ENCODE measurements at regions not wholly inside any gene's neighbourhood (a gene's known extent, or its start where the extent isn't known, plus 50 kb on each side); places are given as distances from the start of the nearest gene placed in this dataset.

- WGBS, 2 donors: 78 to 88% methylated on average over 5 of the region's 5 CpGs
- DNase-seq: peak in 1 of 2 donors; percentile 34
- Histone ChIP-seq H3K4me3 (peak overlapping the region in 3 of 10 donors; percentile 8 to 15 (median 8)), H3K9me3 (no peaks in the 10 kb centered on the region), H3K4me1 (no peaks in the 10 kb centered on the region), H3K27me3 (no peaks in the 10 kb centered on the region), H3K27ac (no peak overlapping the region), H3K36me3 (no peaks in the 10 kb centered on the region)
- peak; percentile 30 to 78 (median 60) for ATAC-seq
- TF ChIP-seq, protein P1, sequence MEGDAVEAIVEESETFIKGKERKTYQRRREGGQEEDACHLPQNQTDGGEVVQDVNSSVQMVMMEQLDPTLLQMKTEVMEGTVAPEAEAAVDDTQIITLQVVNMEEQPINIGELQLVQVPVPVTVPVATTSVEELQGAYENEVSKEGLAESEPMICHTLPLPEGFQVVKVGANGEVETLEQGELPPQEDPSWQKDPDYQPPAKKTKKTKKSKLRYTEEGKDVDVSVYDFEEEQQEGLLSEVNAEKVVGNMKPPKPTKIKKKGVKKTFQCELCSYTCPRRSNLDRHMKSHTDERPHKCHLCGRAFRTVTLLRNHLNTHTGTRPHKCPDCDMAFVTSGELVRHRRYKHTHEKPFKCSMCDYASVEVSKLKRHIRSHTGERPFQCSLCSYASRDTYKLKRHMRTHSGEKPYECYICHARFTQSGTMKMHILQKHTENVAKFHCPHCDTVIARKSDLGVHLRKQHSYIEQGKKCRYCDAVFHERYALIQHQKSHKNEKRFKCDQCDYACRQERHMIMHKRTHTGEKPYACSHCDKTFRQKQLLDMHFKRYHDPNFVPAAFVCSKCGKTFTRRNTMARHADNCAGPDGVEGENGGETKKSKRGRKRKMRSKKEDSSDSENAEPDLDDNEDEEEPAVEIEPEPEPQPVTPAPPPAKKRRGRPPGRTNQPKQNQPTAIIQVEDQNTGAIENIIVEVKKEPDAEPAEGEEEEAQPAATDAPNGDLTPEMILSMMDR (IDR thresholded peaks at IDR 0.05): no peak
- intact Hi-C loops (cut with DNase I): no loop called here
Observed at GRCh38 chr2:40746191-40746590, 294.3 kb upstream of the SLC8A1 start.

GRCh38 chr2:40751981-40752380 lies 300.1 kb upstream of the SLC8A1 start:
- no peaks in the 10 kb centered on the region for H3K9me3 ChIP-seq
- no peak overlapping the region for H3K4me3 ChIP-seq
- no peak for ATAC-seq
- H3K27me3 ChIP-seq: no peaks in the 10 kb centered on the region
- DNase-seq: no peak
- peaks cover 0 to 9% (median 0%) of the 10 kb centered on the region in 9 donors for H3K4me1 ChIP-seq
- H3K36me3 ChIP-seq: no peaks in the 10 kb centered on the region
- intact Hi-C loops (cut with DNase I): loop anchor here in 1 of 10 donors (10.0 kb wide), 1 partner anchor 297 kb away; the partner anchor contains the start of gene SLC8A1
- H3K27ac ChIP-seq: no peak overlapping the region
- 58 to 80% methylated on average over 1 of the region's 1 CpG for WGBS, 2 donors
- TF ChIP-seq, protein P1 (IDR thresholded peaks at IDR 0.05): no peak

DNA sequence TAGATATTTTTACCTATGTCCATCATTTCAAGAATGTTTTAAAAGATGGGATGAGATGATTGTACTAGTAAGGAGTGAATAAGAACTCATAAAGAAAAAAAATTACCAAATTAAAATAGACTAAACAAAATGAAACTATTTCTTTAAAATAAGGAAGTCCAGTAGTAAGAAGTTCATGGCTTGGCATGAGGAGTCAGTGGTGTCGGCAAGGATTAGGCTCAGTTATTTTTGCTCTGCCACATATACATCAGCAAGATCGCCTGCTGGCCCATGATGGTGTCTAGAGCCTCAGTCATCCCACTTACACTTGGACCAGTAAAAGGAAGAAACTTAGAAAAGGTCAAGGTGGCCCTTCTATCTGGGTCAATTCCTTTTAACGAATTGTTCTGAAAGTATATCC lies 300.9 kb upstream of the SLC8A1 start:
- 49 to 72% methylated on average over 3 of the region's 3 CpGs for WGBS, 2 donors
- ATAC-seq (no peak), DNase-seq (no peak)
- Histone ChIP-seq H3K36me3 (no peaks in the 10 kb centered on the region), H3K27ac (no peak overlapping the region), H3K27me3 (no peaks in the 10 kb centered on the region), H3K4me1 (peaks cover 0 to 9% (median 0%) of the 10 kb centered on the region in 9 donors), H3K4me3 (peak overlapping the region in 1 of 10 donors; percentile 1), H3K9me3 (no peaks in the 10 kb centered on the region)
- intact Hi-C loops (cut with DNase I): loop anchor here in 1 of 10 donors (10.0 kb wide), 1 partner anchor 298 kb away; the partner anchor contains the start of gene SLC8A1
- TF ChIP-seq, protein P1 (IDR thresholded peaks at IDR 0.05): no peak

GRCh38 chr2:40754912-40755311 lies 303.0 kb upstream of the SLC8A1 start:
- DNase-seq (no peak), ATAC-seq (no peak)
- H3K4me1 ChIP-seq: peaks cover 0 to 28% (median 13%) of the 10 kb centered on the region in 9 donors
- no peak overlapping the region for H3K4me3 ChIP-seq
- intact Hi-C loops (cut with DNase I): loop anchor here in 3 of 10 donors (5.0 to 10.0 kb wide), 3 partner anchors 300 to 843 kb away; partner anchors contain the start of gene SLC8A1 (in 1 of the 3)
- H3K27ac ChIP-seq: no peak overlapping the region
- TF ChIP-seq, protein P1 (IDR thresholded peaks at IDR 0.05): no peak
- H3K36me3 ChIP-seq: no peaks in the 10 kb centered on the region
- no peaks in the 10 kb centered on the region for H3K27me3 ChIP-seq
- H3K9me3 ChIP-seq: no peaks in the 10 kb centered on the region

Measured in heart right ventricle (tissue), 16 donors.